Kidney (tissue), 13 donors: ENCODE measurements at regions not wholly inside any gene's neighbourhood (a gene's known extent, or its start where the extent isn't known, plus 50 kb on each side); places are given as distances from the start of the nearest gene placed in this dataset.

ENCODE experiments used
- DNase-seq, 5 donors: peaks; one replicate each; pipeline ENCODE4 v3.0.0-alpha.2; 2013 to 2020
- FAIRE-seq: peaks from 2 replicates; lab custom pipeline; 2012; peaks lifted over from hg19 to GRCh38; lab: Jason Lieb, UNC
- H3K27ac ChIP-seq, 2 donors: one replicate each; pipeline ENCODE4 v1.7.0; 2013; ENCODE audit warnings: low read depth in 2 of 2, low read length in 2 of 2, inconsistent platforms in 1 of 2
- H3K27me3 ChIP-seq: one replicate; pipeline ENCODE4 v1.7.1; 2013; ENCODE audit warnings: low read length, inconsistent platforms; ENCODE audit not compliant: control insufficient read depth, insufficient read depth
- H3K36me3 ChIP-seq, 3 donors: one replicate each; pipeline versions ENCODE4 v1.7.0 to v1.7.1; 2013; ENCODE audit warnings: low read length in 3 of 3, control low read depth in 1 of 3, inconsistent platforms in 1 of 3; ENCODE audit not compliant: insufficient read depth in 3 of 3, control insufficient read depth in 2 of 3
- H3K4me1 ChIP-seq, 3 donors: one replicate each; pipeline versions ENCODE4 v1.7.0 to v1.7.1; 2013; ENCODE audit warnings: low read length in 3 of 3, inconsistent platforms in 1 of 3, low read depth in 1 of 3; ENCODE audit not compliant: control insufficient read depth in 2 of 3, insufficient read depth in 2 of 3
- H3K4me3 ChIP-seq, 3 donors: one replicate each; pipeline versions ENCODE4 v1.7.0 to v1.8.1; 2013; ENCODE audit warnings: low read length in 3 of 3, control low read depth in 1 of 3, inconsistent platforms in 1 of 3
- H3K9ac ChIP-seq, 3 donors: one replicate each; pipeline versions ENCODE4 v1.7.0 to v1.7.1; 2013; ENCODE audit warnings: low read length in 3 of 3, control low read depth in 1 of 3, inconsistent platforms in 1 of 3
- H3K9me3 ChIP-seq, 3 donors: one replicate each; pipeline versions ENCODE4 v1.7.0 to v1.7.1; 2013; ENCODE audit warnings: low read length in 3 of 3, control low read depth in 1 of 3, inconsistent platforms in 1 of 3; ENCODE audit not compliant: control insufficient read depth in 2 of 3, insufficient read depth in 1 of 3
- CTCF ChIP-seq: IDR thresholded peaks from 3 replicates; pipeline ENCODE4 v1.5.1; 2012; ENCODE audit warnings: mild to moderate bottlenecking, moderate library complexity, borderline replicate concordance; ENCODE audit not compliant: insufficient read depth; ENCODE audit errors: extremely low read depth
- intact Hi-C: fragments of 100-400 bp; cut with DNase I; formaldehyde crosslinking; loops from one replicate; pipeline ENCODE4 v1.11.1; 2022
- donor health status: control.
- donor health status: control.
- donor health status: control.
- donor health status: control.
- donor health status: control.
- donor health status: DM: yes; HTN: yes; CAD: no.
- donor health status: Normal renal cell carcinoma (clear cell type).

- H3K9me3 ChIP-seq, result no peaks in the 10 kb centered on the region
- no peaks in the 10 kb centered on the region for H3K27me3 ChIP-seq
- H3K27ac ChIP-seq, result no peak overlapping the region
- no peak for TF ChIP-seq CTCF
- H3K9ac ChIP-seq, result no peak overlapping the region
- H3K4me3 ChIP-seq, result no peak overlapping the region
- no peaks in the 10 kb centered on the region for H3K36me3 ChIP-seq
- DNase-seq, result no peak
- FAIRE-seq, result no peak
- no peaks in the 10 kb centered on the region for H3K4me1 ChIP-seq
- intact Hi-C loops, result no loop called here
These were observed 113.0 kb downstream of the CHIC2 start for GRCh38 chr4:53951414-53951813.

- Histone ChIP-seq H3K27ac (no peak overlapping the region), H3K27me3 (no peaks in the 10 kb centered on the region)
- no peak for FAIRE-seq
These were observed 120.9 kb downstream of the CHIC2 start for GRCh38 chr4:53943345-53944085.

GRCh38 chr4:53942712-53943111 is 121.7 kb downstream of the CHIC2 start:
- Histone ChIP-seq H3K9me3 (peaks cover 0 to 2% (median 0%) of the 10 kb centered on the region in 3 donors), H3K27me3 (no peaks in the 10 kb centered on the region), H3K36me3 (no peaks in the 10 kb centered on the region), H3K27ac (no peak overlapping the region), H3K9ac (no peak overlapping the region), H3K4me1 (no peaks in the 10 kb centered on the region), H3K4me3 (no peak overlapping the region)
- FAIRE-seq, result no peak
- no peak for TF ChIP-seq CTCF
- no peak for DNase-seq
- intact Hi-C loops, result no loop called here

More at GRCh38 chr4:53943345-53944085, 120.9 kb downstream of the CHIC2 start:
- Histone ChIP-seq H3K4me3 (no peak overlapping the region), H3K9ac (no peak overlapping the region), H3K4me1 (no peaks in the 10 kb centered on the region), H3K36me3 (no peaks in the 10 kb centered on the region), H3K9me3 (peaks cover 0 to 2% (median 0%) of the 10 kb centered on the region in 3 donors)
- intact Hi-C loops, result no loop called here
- DNase-seq, result no peak
- no peak for TF ChIP-seq CTCF
